AG04449 (cell line): ENCODE measurements at regions not wholly inside any gene's neighbourhood (a gene's known extent, or its start where the extent isn't known, plus 50 kb on each side); places are given as distances from the start of the nearest gene placed in this dataset.

Source experiments
- CTCF ChIA-PET: fragments of 350-600 bp; formaldehyde crosslinking; extraction: SDS; loops from one replicate; lab custom pipeline; 2021; ENCODE audit warnings: antibody characterized with exemption; lab: Yijun Ruan, JAX
- POLR2A ChIA-PET: fragments of 400-600, 350-600 bp; formaldehyde crosslinking; extraction: SDS; loops from one replicate; lab custom pipeline; 2020; ENCODE audit warnings: antibody characterized with exemption, inconsistent platforms; lab: Yijun Ruan, JAX
- DNase-seq: peaks from one replicate; pipeline ENCODE4 v3.0.0-alpha.2; 2010; ENCODE audit warnings: low read depth, low spot score
- H3K4me3 ChIP-seq: 2 replicates; pipeline ENCODE4 v1.5.1; 2011; ENCODE audit warnings: low read depth, mild to moderate bottlenecking, control low read depth, low read length
- CTCF ChIP-seq: IDR thresholded peaks from one replicate; pipeline ENCODE4 v1.5.1; 2011; ENCODE audit warnings: mild to moderate bottlenecking, moderate library complexity, low read length, control low read depth, inconsistent platforms; ENCODE audit not compliant: insufficient read depth; ENCODE audit errors: missing control alignments

DNA sequence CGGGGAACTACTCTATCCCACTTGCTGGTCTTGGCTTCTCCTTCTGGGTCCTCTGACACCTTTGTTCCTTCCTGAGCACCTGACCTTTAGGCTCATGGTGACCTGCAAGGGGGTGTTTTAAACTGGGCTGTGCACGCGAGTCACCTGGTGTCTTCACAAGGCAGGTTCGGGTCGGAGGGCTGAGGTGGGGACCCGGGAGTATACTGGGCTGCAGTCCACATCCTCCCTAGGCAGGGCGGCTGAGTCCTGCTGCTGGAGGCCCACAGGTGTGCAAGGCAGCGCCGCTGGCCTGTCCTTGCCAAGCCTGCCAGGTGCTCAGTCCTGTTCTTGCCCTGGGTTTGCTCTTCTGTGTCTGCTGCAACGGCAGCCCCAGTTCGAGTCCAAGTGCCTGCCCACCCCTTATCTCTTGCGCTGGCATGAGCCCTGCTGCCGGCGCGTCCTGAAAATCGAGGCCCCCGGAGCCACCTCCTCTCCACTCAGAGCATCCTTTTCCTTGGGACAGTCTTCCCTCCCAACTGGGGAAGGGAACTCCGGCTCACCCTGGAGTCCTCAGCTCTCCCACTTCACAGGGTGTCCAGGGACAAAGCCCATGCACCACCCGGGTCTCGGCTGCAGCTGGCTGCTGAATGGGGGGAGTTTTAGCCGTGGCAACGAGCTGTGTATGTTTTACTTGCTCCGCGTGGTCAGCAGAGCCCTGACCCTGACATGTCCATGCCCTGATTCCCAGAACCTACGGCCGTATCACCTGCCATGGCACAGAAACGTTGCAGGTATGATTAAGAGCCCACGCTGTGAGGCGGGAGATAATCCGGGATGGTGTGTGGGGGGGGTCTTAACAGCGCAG, 193.5 kb downstream of the TEX29 start:
- no peak for DNase-seq
- TF ChIP-seq CTCF = no peak
- POLR2A ChIA-PET = no interaction called here
- H3K4me3 ChIP-seq = no peak overlapping the region
- CTCF ChIA-PET = no interaction called here

- POLR2A ChIA-PET = no interaction called here
- CTCF ChIA-PET = no interaction called here
- no peak for TF ChIP-seq CTCF
- H3K4me3 ChIP-seq = no peak overlapping the region
- no peak for DNase-seq
These were observed 194.3 kb downstream of the TEX29 start for GRCh38 chr13:111514610-111515306.

- no peak for TF ChIP-seq CTCF
- H3K4me3 ChIP-seq = no peak overlapping the region
- DNase-seq = no peak
- POLR2A ChIA-PET = no interaction called here
- CTCF ChIA-PET = no interaction called here
These were observed 194.8 kb downstream of the TEX29 start for GRCh38 chr13:111515307-111515617.

- no peak for TF ChIP-seq CTCF
- ChIA-PET CTCF (no interaction called here), POLR2A (no interaction called here)
- DNase-seq = no peak
- no peak overlapping the region for H3K4me3 ChIP-seq
These were observed 195.2 kb downstream of the TEX29 start for GRCh38 chr13:111515635-111516034.

- no peak for DNase-seq
- CTCF ChIA-PET = no interaction called here
- TF ChIP-seq CTCF = no peak
- H3K4me3 ChIP-seq = no peak overlapping the region
- POLR2A ChIA-PET = no interaction called here
These were observed 196.5 kb downstream of the TEX29 start for GRCh38 chr13:111516712-111517640.

- ChIA-PET POLR2A (no interaction called here), CTCF (no interaction called here)
- DNase-seq = no peak
- TF ChIP-seq CTCF = no peak
- H3K4me3 ChIP-seq = no peak overlapping the region
These were observed 197.2 kb downstream of the TEX29 start for GRCh38 chr13:111517641-111518010.
